Amniotic stem cell (primary cell): ENCODE measurements at regions not wholly inside any gene's neighbourhood (a gene's known extent, or its start where the extent isn't known, plus 50 kb on each side); places are given as distances from the start of the nearest gene placed in this dataset.

Source experiments
- DNase-seq: peaks from one replicate; lab custom pipeline; 2025; lab: John Stamatoyannopoulos, UW

DNA sequence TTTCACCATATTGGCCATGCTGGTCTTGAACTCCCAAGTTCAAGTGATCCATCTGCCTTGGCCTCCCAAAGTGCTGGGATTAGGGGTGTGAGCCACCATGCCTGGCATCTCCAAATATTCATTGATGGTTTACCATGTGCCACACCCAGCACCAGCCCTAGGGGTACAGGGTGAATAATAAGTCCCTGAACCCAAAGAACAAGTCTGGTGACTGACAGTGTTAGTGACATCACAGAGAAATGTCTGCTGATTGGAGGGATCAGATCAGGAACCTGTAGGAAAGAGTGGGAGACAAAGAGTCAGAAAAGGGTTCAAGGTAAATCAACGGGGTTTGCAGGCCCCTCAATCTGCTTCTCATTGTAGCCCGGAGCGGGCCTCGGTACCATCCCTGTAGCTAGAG, 118.4 kb upstream of the NABP1 start:
- DNase-seq: no peak

DNA sequence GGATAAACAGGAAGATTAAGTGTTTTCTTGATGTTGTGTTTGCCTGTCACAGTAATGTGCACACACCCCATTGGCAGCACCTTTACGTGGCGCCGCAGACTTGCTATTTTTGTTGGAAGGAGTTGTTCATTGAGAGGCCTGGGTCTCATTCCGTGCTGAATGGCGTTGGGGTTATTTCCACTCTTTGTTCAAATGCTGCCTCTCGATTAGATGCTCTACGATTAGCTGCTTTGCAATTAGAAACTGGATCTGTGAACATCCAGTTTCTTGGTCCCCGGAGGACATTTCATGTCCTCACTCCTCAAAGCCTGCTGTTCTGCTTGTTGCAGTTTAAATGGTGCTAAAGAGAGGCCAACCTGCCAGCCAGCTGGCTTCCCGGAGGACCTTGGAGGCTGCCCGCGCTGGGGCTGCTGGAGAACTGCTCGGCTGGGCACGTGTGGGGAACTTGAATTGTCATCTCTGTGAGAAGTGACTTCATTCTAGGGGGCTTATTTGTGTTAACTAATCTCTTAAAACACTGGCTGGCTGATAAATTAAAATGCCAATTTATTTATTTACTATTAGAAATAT, 117.4 kb upstream of the NABP1 start:
- DNase-seq: no peak

DNA sequence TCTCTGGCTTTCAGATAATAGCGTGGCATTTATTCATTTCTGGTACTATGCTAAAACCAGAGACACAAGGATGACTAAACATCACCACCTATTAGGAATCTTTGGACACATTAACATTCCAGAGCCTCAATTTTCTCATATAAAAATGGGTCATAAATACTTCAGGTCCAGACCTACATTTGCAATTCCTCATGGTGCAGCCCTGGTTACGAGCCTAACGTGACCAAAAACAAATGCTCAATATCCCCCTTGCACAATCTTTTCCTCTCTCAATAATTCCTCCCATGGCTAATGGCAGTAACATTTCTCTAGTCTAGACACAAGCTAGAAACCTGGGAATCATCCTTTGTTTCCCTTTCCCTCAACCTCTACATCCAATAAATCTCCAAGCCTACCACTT, 112.8 kb upstream of the NABP1 start:
- DNase-seq: no peak

DNA sequence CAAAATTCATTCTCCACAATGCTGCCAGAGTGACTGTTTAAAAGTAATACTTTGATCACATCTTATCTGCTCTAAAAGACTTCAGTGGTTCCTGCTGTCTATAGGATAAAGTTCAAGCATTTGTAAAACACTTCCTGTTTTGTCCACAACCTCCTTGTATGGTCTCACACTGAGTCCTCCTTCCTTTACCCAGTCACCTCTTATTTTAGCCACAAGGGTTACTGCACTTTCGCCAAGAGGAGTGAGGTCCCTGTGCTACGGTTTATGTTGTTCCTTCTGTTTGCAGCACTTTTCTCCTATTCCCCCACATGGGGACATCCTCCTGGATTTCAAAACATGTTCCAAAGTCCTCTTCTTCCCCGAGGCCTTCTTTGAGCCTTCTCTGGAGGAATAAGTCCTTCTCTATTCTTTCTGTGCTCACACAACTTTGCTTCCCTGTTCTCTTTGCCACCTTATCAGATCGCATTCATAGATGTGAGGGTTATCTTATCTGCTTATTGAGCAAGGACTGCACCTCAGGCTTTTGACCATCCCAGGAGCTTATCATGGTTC, 112.2 kb upstream of the NABP1 start:
- DNase-seq: no peak

DNA sequence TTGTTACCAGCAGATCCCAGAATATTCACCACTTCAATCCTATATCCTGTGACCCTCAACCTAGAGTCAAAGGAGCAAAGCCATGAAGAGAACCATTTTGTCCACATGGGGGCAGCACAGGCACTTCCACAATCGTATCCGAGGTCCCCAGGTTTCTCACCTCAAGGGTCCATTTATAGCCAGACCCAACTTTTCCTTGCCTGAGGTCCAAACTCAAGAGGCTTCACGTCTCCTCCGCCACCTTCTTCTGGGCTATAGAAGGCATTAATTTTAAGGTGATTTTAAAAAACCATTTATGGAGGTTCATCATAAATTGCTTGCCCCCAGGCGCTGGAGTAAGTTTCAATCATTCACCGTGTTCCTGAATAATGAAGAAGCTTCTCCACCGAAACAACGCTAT, 111.6 kb upstream of the NABP1 start:
- DNase-seq: peak; percentile 48

DNA sequence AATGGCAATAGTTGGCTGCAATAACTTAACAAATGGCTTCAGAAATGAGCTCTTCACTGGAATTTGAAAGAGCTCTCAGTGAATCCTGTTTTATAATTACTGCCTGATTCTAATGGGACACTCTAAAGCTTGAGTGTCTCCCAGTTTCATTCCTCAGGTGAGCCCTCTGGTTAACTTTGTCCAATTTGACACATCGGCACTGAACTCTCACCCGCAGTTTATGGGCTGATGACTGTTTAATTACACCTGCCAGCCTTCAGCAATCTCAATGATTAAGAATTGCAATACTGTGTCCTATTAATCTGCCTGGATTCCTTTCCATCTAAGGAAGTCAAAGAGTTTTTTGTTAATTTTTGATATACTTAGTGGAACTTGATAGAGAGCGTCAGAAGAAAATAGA, 110.7 kb upstream of the NABP1 start:
- DNase-seq: no peak

DNA sequence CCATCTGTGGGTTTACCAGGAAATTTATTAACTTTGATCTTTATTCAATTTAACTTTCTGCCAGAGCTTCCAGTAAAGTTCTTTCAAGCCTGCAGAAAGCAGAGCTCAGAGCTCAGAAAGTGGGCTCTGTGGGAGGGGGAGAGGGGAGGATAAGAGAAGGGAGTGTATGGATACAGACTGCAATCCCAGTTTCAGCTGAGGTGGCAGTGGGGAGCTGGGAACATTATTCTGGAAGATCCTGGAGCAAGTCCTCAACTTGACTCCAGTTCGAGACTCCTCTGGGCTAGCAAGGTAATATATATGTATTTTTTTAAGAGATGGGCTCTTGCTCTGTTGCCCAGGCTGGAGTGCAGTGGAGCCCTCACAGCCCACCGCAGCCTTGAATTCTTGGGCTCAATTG, 108.9 kb upstream of the NABP1 start:
- no peak for DNase-seq

DNA sequence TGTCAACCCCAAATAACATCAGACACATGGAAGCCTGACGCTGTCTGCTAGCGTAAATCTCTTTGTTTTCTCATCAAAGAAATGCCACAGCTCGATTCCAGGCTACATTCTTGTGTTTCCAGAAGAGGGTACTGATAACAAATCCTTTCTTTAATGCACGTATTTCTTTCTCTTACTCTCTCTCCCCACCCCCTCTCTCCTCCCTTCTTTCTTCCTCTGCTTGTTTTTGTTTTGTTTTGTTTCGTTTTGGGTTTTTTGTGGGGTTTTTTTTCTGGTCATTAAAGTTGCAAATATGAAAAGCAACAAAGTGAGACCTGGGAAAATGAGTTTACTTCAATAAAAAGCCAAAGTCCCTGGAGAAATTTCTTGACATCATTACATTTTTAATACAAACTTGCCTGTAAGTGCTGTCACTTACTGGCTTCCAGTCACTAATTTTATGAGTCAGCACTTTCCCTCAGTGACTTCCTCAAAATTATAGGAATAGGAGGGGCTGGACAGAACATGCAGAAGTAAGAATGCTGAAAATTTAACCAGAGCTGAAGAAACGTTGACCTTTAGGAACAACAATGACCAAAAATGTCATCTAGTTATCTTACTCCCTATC, 106.7 kb upstream of the NABP1 start:
- peak; percentile 37 for DNase-seq

DNA sequence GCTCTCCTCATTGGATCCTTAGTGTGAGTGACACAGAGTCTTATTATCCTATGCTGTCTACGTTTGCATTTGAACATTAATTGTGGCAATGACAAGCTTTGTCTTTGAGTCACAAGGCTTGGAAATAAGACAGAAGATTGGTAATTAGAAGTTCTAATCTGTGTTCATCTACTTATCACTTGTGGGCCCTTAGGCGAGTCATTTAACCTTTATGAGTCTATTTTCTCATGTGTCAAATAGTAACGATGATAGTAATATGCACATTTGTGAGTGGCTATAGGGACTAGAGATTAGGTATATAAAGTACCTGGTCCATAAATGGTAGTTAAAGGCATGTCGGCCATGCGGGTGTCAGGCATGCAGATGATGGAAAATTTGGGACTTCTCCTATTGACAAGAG, 105.6 kb upstream of the NABP1 start:
- no peak for DNase-seq

DNA sequence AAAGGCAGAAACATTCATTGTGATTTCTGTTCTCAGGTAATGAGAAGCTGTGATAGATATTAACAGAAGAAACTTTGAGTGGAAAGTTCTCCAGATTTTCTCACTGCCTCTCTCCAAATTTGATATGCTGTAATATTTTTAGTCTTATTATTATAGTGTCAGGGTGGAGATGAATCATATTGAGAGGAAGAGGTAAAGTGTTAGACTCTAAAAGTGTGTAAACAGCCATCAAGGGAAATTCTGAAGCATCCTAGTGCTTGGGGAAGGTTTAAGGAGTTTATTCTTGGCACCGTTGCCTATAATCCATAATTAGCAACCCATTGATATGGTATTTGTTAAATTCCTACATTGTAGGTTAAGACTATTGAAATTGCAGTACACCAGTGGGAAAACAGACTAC, 104.7 kb upstream of the NABP1 start:
- DNase-seq: no peak

DNA sequence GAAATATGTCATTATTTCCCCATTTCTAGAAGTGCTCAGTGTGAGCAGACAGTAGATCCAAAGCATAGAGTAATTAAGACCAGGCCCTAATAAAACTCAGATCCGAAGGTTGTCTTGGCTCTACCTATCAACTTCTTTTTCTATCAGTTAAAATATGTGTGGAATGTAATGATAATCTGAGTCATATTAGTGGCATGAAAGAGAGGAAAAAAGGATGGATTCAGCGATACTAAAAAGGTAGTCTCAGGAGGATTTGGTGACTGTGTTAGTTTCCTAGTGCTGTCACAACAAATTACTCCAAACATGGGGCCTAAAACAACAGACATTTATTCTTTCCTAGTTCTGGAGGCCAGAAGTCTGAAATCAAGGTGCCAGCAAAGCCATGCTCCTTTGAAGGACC, 103.7 kb upstream of the NABP1 start:
- DNase-seq: no peak

DNA sequence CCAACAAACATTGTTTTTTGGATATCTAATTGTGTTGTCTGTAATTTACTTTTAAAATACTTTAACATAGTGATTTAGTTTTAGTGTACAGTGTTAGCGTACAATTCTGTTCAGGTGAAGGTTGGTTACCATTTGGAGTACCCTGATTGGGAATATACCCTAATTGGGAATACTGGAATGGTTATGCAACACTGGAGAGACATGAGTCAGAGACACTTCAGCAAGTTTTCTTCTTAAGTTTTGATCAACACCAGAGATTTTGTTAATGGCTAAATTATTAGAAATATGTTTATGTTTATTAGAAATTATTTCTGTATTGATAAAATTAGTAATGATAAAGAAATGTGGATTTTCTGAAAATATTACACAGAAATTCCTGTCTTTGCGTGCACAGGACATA, 100.3 kb upstream of the NABP1 start:
- DNase-seq: no peak

DNA sequence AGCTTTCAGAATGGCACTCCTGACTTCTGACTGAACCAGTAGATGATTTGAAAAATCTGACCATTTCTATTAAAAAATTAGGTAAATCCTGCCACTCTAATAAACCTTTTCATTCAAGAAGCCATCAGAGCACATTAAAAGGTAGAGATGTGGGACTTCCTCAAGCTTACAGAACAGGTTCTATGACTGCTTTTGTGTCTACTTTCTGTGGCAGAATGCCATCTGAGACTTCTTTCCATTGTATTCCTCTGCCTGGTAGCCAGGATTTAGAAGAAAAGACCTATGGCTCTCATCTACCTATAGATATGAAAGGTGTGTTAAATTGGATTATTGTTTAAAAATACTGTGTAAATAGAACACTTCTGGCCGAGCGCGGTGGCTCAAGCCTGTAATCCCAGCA, 99.9 kb upstream of the NABP1 start:
- no peak for DNase-seq

DNA sequence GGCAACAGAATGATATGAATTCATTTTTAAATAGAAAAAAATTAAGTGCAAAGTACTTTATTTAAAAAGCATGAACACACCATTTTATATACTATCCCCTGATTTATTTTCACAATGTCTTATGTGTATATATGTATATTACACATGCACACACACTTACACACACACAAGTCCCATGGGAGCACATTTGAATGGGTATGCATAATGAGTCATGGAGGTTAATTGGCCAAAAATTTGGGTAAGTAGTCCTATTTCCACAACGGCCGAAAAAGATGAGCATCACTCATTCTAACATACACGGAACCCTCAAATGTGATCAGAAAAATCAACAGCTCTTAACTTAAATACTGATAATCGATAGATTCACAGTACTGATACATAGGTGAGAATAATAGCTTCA, 97.4 kb upstream of the NABP1 start:
- no peak for DNase-seq

DNA sequence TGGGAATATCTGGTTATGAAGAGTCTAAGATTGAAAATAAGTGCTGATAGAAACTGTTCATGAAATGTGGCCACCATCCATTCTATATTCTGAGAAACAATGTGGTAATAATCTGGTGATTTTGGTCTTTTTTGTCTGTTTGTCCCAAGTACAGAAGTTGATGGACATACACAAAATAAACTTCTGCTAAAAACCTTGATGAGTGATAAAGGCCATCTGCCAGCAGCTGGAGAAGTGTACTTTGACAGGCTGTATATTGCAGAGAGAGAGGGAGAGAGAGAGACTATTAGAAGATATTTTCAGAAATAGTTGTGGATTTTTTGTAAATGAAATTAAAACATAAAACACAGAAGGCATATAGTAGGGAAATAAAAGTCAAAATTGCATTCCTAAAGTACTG, 96.9 kb upstream of the NABP1 start:
- DNase-seq: no peak

DNA sequence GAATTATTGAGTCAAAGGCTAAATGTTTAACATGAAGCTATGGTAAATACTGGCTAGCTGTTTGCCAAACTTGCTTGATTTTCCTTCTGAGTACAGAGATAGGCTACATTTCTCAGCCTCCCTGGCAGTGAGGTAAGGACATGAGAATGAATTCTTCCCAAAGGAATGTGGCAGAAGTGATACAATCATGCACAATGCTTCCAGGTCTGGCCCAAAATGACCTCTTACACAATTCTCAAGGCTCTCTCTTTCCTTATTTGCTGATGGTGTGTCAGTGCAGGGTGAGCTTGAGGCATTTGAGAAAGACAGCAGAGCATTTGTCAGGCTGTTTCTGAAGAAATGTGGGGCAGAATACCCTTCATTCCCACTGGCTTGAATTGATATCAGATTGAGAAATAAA, 95.6 kb upstream of the NABP1 start:
- peak; percentile 8 for DNase-seq

DNA sequence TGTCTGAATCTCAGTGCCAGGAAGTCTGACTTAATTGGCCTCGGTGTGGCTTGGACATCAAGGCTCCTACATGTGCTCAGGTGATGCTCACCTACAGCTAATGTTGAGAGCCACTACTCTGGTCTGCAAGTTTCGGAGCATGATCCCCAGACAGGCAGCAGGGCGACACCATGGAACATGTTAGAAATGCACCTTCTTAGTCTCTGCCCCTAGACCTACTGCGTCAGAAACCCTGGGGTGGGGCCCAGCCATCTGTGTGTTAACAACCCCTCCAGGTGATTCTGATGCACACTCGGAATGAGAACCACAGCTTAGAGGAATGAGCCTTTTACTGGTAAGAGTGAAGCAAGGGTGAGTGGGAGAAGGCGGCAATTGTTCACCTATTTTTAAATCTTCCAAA, 86.9 kb upstream of the NABP1 start:
- no peak for DNase-seq

DNA sequence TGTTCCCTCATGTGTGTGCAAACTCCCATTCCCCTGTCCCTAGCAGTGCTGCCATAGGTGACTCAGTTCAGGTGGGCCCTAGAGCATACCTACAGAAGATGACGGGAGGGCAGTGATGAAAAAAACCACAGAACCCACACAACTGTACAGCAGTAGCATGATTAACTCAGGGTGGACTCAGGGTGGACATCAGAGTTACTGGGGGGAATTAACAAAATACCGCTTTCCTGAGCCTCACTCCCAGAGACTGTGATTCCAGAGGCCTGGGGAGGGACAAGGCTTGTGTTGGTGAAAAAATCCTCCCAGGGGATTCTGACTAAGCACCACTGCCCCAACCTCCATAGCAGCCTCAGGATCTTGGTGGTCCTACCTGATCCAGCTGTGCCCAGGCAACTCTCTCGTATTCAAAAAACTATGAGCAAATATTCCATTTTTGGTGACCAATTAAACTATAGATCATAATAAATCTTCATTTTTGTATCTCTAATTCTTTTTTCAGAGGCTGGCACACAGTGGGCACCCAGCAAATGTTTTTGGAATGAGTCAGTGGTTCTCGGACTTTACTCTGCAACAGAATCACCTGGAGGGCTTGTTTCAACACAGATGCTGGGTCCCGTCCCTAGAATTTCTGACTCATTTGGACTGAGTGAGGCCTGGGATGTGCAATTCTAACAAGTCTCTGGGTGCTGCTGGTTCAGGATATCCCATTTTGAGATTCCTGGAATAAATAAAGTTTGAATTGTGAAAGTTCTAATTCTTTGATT, 84.1 kb upstream of the NABP1 start:
- peak; percentile 4 for DNase-seq

DNA sequence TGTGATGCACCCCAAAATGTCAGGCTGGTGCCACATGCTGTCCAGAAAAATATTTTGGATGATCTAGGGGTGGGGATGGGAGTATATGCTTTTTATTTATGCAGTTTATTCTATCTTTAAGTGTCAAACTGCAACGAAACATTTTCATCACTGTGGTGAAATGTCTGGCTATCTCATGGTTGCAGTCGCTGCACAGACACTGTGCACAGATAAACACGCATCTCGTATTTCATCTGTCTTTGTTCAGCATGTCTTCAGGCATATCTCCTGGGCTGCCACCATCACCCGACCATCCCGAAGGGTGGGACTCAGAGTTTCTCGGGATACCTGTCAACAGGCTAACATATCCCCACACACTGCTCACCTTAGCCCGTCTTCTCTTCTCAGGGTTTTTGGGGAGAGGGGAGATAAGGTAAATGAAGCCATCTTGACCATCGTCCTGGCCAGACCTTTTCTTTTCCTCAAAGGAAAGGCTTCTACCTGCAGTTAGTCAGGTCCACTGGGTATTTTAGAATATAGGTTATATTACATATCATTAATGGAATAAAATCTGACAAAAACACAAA, 80.7 kb upstream of the NABP1 start:
- no peak for DNase-seq

DNA sequence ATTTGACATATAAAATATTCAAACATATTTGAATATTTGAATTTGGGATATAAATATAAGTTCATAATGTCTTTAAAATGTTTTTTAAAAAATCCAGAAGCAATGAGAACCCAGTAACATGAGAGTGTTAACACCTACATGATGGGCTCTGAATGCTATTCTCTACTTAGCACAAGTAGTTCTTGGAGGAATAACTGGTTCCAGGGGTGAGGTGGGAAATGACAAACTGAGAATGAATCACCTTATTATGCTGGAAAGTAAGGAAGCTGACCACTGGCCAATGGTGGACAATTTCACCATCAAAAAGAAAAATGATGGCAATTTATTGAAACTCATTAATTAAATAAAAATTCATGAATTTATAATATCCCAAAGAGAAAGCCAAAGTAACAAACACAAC, 79.6 kb upstream of the NABP1 start:
- DNase-seq: no peak

DNA sequence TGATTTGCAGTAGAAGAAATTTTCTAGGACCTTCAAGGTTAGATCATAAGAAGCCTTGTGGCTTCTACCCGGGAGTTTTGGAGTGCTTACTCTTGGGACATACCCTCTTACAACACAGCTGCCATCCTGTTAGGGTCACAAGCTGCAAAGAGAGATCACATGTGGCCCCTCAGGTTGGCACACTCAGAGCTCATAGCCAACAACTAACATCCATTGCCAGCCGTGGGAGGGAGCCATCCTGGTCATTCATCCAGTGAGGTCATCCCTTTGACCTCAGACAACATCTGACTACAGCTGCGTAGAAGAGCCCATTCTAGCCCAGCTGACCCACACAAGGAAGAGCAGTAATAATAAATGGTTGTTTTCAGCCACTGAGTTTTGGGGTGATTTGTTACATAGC, 76.9 kb upstream of the NABP1 start:
- no peak for DNase-seq

DNA sequence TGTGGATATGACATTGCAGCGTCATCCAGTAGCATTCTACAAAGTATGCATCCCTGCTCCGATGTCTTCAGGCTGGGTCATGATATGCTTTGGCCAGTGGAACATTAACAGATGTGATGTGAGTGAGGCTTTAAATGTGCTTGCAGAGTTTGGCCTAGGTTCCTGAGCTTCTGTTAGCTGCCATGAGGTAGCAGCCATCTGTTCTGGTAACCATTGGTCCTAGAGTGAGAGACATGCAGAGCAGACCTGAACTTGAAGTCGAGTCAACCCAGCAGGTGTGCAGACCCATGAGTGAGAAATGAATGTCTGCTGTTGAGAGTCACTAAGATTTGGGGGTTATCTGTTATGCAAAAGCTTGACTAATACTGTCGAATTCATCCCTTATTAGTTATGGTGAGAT, 73.8 kb upstream of the NABP1 start:
- DNase-seq: no peak

DNA sequence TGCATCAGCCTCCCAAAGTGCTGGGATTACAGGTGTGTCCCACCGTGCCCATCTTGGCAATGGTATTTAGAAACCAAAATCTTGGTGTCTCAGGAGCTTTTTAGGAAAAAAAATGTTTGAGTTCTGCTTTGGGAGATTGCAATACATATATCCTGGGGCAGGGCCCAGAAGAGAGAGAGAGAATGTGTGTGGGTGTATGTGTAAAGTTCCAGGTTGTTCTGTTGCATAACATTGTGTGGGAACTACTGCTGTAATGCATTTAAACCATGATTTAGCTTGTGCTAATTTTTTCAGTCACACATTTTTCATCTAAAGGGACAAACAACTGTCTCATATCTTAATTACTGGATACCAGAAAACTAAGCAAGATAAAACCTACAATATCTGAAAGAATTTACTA, 70.8 kb upstream of the NABP1 start:
- no peak for DNase-seq
